ENCODE measurements at regions not wholly inside any gene's neighbourhood (a gene's known extent, or its start where the extent isn't known, plus 50 kb on each side); places are given as distances from the start of the nearest gene placed in this dataset.

DNA sequence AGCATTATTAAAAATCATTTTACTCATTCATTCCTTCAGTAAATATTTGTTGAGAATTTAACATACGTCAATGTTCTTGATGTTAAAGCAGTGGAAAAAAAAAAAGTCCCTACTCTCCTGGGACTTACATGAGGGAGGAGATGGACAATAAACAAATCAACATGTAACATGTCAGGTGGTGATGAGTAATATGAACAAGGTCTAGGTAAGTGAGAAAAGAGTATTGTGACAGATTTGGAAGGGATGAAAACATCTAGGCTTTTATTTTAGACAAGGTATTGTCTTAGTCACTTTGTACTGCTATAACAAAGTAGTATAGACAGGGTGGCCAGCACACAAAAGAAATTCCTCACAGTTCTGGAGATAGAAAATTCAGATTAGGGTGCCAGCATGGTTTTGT lies 167.2 kb downstream of the FSCB start:
- TF ChIP-seq, protein P1, sequence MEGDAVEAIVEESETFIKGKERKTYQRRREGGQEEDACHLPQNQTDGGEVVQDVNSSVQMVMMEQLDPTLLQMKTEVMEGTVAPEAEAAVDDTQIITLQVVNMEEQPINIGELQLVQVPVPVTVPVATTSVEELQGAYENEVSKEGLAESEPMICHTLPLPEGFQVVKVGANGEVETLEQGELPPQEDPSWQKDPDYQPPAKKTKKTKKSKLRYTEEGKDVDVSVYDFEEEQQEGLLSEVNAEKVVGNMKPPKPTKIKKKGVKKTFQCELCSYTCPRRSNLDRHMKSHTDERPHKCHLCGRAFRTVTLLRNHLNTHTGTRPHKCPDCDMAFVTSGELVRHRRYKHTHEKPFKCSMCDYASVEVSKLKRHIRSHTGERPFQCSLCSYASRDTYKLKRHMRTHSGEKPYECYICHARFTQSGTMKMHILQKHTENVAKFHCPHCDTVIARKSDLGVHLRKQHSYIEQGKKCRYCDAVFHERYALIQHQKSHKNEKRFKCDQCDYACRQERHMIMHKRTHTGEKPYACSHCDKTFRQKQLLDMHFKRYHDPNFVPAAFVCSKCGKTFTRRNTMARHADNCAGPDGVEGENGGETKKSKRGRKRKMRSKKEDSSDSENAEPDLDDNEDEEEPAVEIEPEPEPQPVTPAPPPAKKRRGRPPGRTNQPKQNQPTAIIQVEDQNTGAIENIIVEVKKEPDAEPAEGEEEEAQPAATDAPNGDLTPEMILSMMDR (IDR thresholded peaks at IDR 0.05; ENCODE audit: borderline replicate concordance, control extremely low read depth, extremely low read depth, insufficient read depth, missing control alignments) = no peak
- no peak for DNase-seq (ENCODE audit: low spot score)
- in situ Hi-C loops (cut with MboI; ENCODE audit: low sequenced_read_pairs, unreplicated experiment) = no loop called here

DNA sequence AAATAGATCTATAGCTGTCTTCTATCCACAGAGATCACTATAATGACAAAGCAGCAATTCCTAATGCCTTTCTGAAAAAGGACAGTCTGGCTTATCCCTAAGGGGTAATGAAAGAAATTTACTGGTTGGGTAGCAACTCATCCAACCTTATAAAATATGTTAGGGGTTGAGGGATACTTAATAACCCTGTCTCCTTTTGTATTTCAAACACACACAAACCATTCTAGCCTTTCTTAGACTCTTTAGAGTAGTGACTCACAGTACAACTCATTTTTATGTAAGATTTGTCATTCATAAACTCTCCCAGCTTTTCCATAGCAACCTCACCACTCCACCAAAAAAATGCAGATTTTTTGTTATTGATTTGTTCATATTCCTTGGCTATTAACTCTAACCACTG lies 167.9 kb downstream of the FSCB start:
- TF ChIP-seq, protein P1 (IDR thresholded peaks at IDR 0.05; ENCODE audit: borderline replicate concordance, control extremely low read depth, extremely low read depth, insufficient read depth, missing control alignments) = no peak
- no peak for DNase-seq (ENCODE audit: low spot score)
- in situ Hi-C loops (cut with MboI; ENCODE audit: low sequenced_read_pairs, unreplicated experiment) = no loop called here

DNA sequence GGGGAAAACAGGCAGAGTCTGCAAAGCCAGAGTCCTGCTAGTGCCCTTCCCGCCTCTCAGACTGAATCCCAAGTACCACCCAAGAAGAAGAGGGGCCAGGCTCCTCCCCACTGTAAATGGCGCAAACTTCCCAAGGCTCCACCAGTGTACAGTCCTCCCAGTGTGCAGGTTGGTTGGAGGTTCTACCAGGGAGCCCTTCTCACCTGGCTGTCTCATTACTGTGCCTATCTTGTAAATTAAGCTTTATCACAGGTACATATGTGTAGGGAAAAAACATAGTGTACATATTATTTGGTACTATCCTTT lies 189.7 kb downstream of the FSCB start:
- DNase-seq (ENCODE audit: low spot score) = no peak
- TF ChIP-seq, protein P1 (IDR thresholded peaks at IDR 0.05; ENCODE audit: borderline replicate concordance, control extremely low read depth, extremely low read depth, insufficient read depth, missing control alignments) = no peak
- in situ Hi-C loops (cut with MboI; ENCODE audit: low sequenced_read_pairs, unreplicated experiment) = no loop called here

DNA sequence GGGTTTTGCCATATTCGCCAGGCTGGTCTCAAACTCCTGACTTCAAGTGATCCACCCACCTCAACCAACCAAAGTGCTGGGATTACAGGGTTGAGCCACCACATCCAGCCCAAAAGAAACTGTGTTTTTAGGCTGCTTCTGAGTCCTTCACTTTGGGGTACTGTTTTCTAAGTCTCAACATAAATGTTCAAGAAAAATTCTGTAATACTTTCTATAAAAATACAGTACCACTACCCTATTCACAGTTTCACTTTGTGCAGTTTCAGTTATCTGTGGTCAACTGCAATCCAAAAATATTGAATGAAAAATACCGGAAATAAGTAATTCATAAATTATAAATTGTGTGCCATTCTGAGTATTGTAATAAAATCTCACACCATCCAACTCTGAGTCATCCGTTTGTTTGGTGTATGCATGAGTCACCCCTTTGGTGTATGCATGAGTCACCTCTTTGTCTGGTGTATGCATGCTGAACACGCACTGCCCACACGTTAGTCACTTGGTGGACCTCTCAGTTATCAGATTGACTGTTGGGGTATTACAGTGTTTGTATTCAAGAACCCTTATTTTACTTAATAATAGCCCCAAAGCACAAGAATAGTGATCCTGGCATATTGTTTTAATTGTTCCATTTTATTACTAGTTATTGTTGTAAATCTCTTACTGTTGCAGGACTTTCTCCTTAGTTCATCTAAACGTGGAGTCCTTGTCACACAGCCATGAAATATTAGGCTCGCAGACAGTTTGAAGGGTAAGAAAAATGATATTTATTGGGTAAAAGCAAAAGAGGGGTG lies 190.2 kb downstream of the FSCB start:
- no peak for DNase-seq (ENCODE audit: low spot score)
- TF ChIP-seq, protein P1 (IDR thresholded peaks at IDR 0.05; ENCODE audit: borderline replicate concordance, control extremely low read depth, extremely low read depth, insufficient read depth, missing control alignments) = no peak
- in situ Hi-C loops (cut with MboI; ENCODE audit: low sequenced_read_pairs, unreplicated experiment) = no loop called here

DNA sequence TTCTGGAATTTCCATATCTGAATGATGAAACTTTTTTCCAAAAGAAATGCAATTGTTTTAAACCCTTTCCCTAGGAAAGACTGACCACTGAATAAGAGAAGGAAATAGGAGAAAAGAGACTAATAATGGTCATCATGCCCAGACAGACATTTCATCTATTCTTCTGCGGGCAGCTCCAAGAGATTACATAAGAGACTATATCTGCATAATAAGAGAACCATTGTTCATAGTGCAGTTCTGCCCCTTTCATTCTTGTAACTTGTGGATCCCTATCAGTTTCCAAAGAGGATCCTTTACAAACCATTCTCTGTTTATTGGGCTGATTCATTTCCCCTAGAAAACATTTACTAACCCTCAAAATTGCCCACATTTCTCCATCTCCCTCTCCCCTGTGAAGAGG lies 197.8 kb downstream of the FSCB start:
- in situ Hi-C loops (cut with MboI; ENCODE audit: low sequenced_read_pairs, unreplicated experiment) = no loop called here

DNA sequence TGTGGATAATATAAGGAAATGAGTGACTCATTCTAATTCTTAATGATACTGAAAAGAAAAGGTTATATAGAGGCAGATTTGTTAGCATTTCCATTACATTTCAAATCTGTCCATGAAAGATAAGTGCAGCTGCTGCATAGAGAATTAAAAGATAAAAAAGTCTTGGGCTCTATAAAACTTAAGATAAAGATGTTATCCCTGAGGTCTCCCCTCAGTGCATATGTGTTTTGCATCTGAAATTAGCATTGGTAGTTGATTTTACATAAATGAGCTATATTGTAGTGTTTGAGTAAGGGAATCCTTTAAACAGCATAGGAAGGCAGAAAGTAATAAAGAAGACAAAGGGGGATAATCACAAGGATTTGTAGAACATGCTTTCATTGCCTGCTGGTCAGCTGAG lies 206.2 kb downstream of the FSCB start:
- TF ChIP-seq, protein P1 (IDR thresholded peaks at IDR 0.05; ENCODE audit: borderline replicate concordance, control extremely low read depth, extremely low read depth, insufficient read depth, missing control alignments) = no peak
- in situ Hi-C loops (cut with MboI; ENCODE audit: low sequenced_read_pairs, unreplicated experiment) = no loop called here
- DNase-seq (ENCODE audit: low spot score) = no peak

More for the DNA sequence above, 197.8 kb downstream of the FSCB start:
- TF ChIP-seq, protein P1 (IDR thresholded peaks at IDR 0.05; ENCODE audit: borderline replicate concordance, control extremely low read depth, extremely low read depth, insufficient read depth, missing control alignments) = no peak
- DNase-seq (ENCODE audit: low spot score) = no peak

All from GM13976 (cell line).